K562 (cell line): ENCODE measurements at regions not wholly inside any gene's neighbourhood (a gene's known extent, or its start where the extent isn't known, plus 50 kb on each side); places are given as distances from the start of the nearest gene placed in this dataset.

Experiments used
- ATAC-seq: fragments of 200-7000 bp; cut with Tn5 transposase; 3 replicates; pipeline ENCODE4 v1.9.1; 2020; ENCODE audit warnings: moderate library complexity
- BruUV-seq: library from RNA; stranded (reverse); fragments of 400-500 nt; replicated peaks from 2 replicates; lab custom pipeline; 2021; lab: Mats Ljungman, UMichigan
- CTCF ChIA-PET: fragments of 300-600 bp; formaldehyde crosslinking; extraction: SDS; loops from one replicate; lab custom pipeline; 2021; ENCODE audit warnings: low intra/inter-chr PET ratio; lab: Yijun Ruan, JAX
- POLR2A ChIA-PET: fragments of 300-600, 350-650 bp; sonication (Branson Sonifier 250); formaldehyde crosslinking; extraction: SDS; loops from one replicate; lab custom pipeline; 2021; ENCODE audit warnings: antibody characterized with exemption, inconsistent platforms; lab: Yijun Ruan, JAX
- DNase-seq, 4 experiments: peaks; one replicate each; pipeline versions ENCODE4 v3.0.0 to v3.0.0-alpha.2; 2011 to 2018; ENCODE audit warnings: low spot score in 3 of 4, mixed read lengths in 3 of 4; ENCODE audit errors: extremely low read depth in 1 of 4
- FAIRE-seq: peaks from 2 replicates; lab custom pipeline; 2011; peaks lifted over from hg19 to GRCh38; lab: Jason Lieb, UNC
- H2AFZ ChIP-seq: 2 replicates; pipeline ENCODE4 v1.6.0; 2011; ENCODE audit warnings: low read depth, low read length, control low read depth, inconsistent platforms
- H3K27ac ChIP-seq: fragments of 200-600 bp; 3 replicates; pipeline ENCODE4 v1.8.0; 2011; ENCODE audit warnings: low read depth, mild to moderate bottlenecking, control low read depth, inconsistent platforms, low read length, moderate library complexity, mixed read lengths; ENCODE audit errors: extremely low read depth
- H3K27me3 ChIP-seq, 2 experiments: fragments of 300-600 bp in 1 of 2; 2 replicates in 1 of 2; 3 replicates in 1 of 2; pipeline versions ENCODE4 v1.6.0 to v1.8.0; 2011; ENCODE audit warnings: inconsistent platforms in 2 of 2, low read length in 2 of 2, mild to moderate bottlenecking in 1 of 2, mixed read lengths in 1 of 2, moderate library complexity in 1 of 2; ENCODE audit not compliant: control insufficient read depth in 2 of 2, insufficient read depth in 2 of 2
- H3K36me3 ChIP-seq: fragments of 300-600 bp; 3 replicates; pipeline ENCODE4 v1.8.0; 2011; ENCODE audit warnings: mild to moderate bottlenecking, low read length, inconsistent platforms; ENCODE audit not compliant: control insufficient read depth, insufficient read depth
- H3K4me1 ChIP-seq, 2 experiments: fragments of 200-600 bp in 1 of 2; replicated peaks in 1 of 2; 2 replicates in 1 of 2; 3 replicates in 1 of 2; pipeline versions ENCODE4 v1.5.1 to v1.8.0; 2011; ENCODE audit warnings: inconsistent platforms in 2 of 2, low read length in 2 of 2, mild to moderate bottlenecking in 1 of 2, mixed read lengths in 1 of 2, moderate library complexity in 1 of 2; ENCODE audit not compliant: control insufficient read depth in 2 of 2, insufficient read depth in 2 of 2
- H3K4me2 ChIP-seq: 2 replicates; pipeline ENCODE4 v1.6.1; 2011; ENCODE audit warnings: low read length, control low read depth, inconsistent platforms, mixed read lengths; ENCODE audit not compliant: insufficient read depth
- H3K4me3 ChIP-seq: fragments of 200-600 bp; sonication (generic), shearing (Covaris generic); 2 replicates; pipeline ENCODE4 v1.5.1; 2016; ENCODE audit warnings: control low read depth, inconsistent platforms
- H3K79me2 ChIP-seq: fragments of 200-600 bp; 3 replicates; pipeline ENCODE4 v1.8.0; 2011; ENCODE audit warnings: low read length, inconsistent platforms; ENCODE audit not compliant: control insufficient read depth, insufficient read depth
- H3K9ac ChIP-seq, 2 experiments: 2 replicates each; pipeline versions ENCODE4 v1.6.0 to v1.6.1; 2011; ENCODE audit warnings: low read depth in 2 of 2, low read length in 2 of 2, control low read depth in 1 of 2, inconsistent platforms in 1 of 2, mild to moderate bottlenecking in 1 of 2, mixed read lengths in 1 of 2; ENCODE audit not compliant: insufficient read depth in 1 of 2
- H3K9me1 ChIP-seq: one replicate; pipeline ENCODE4 v1.6.0; 2011; ENCODE audit warnings: inconsistent platforms, mild to moderate bottlenecking, low read length, moderate library complexity; ENCODE audit not compliant: control insufficient read depth, insufficient read depth
- H3K9me3 ChIP-seq: replicated peaks from 2 replicates; pipeline ENCODE4 v1.5.1; 2011; ENCODE audit warnings: low read depth, low read length, inconsistent platforms; ENCODE audit not compliant: control insufficient read depth, insufficient read depth
- H4K20me1 ChIP-seq: replicated peaks from 2 replicates; pipeline ENCODE4 v1.6.1; 2011; ENCODE audit warnings: low read length, inconsistent platforms, mixed read lengths; ENCODE audit not compliant: control insufficient read depth, insufficient read depth
- ASH1L ChIP-seq: fragments of 450-650 bp; IDR thresholded peaks from 2 replicates; pipeline ENCODE4 v1.6.1; 2018; ENCODE audit warnings: borderline replicate concordance, mild to moderate bottlenecking, low read depth; ENCODE audit not compliant: partially characterized antibody
- DNMT1 ChIP-seq: fragments of 450-650 bp; IDR thresholded peaks from 2 replicates; pipeline ENCODE4 v1.6.1; 2016; ENCODE audit warnings: antibody characterized with exemption, mild to moderate bottlenecking
- EHMT2 ChIP-seq: fragments of 450-650 bp; IDR thresholded peaks from 2 replicates; pipeline ENCODE4 v1.6.1; 2018; ENCODE audit warnings: antibody characterized with exemption
- HNRNPUL1 ChIP-seq: fragments of 200-400 bp; formaldehyde crosslinking; IDR thresholded peaks from 2 replicates; pipeline ENCODE4 v1.6.1; 2017; ENCODE audit warnings: low read length
- NBN ChIP-seq: fragments of 450-650 bp; IDR thresholded peaks from 2 replicates; pipeline ENCODE4 v1.6.1; 2016; ENCODE audit warnings: low read depth, mild to moderate bottlenecking
- NELFE ChIP-seq: IDR thresholded peaks from 2 replicates; pipeline ENCODE4 v1.6.1; 2011; ENCODE audit warnings: mild to moderate bottlenecking; ENCODE audit not compliant: insufficient read depth, insufficient read length
- SIN3B ChIP-seq: fragments of 450-650 bp; IDR thresholded peaks from 2 replicates; pipeline ENCODE4 v1.6.1; 2017; ENCODE audit warnings: low read depth, mild to moderate bottlenecking, moderate library complexity
- SMAD4 ChIP-seq: fragments of 250-450 bp; sonication (Bioruptor Pico); conservative IDR thresholded peaks from 2 replicates; pipeline ENCODE4 v1.8.0; 2021; ENCODE audit warnings: inconsistent platforms, mild to moderate bottlenecking, moderate library complexity
- ZBTB2 ChIP-seq: fragments of 450-650 bp; IDR thresholded peaks from 2 replicates; pipeline ENCODE4 v1.6.1; 2016; ENCODE audit warnings: antibody characterized with exemption
- ZKSCAN8 ChIP-seq: fragments of 200-800 bp; sonication (Bioruptor generic); IDR thresholded peaks from 2 replicates; pipeline ENCODE4 v1.6.1; 2016; ENCODE audit warnings: missing genetic modification characterization, missing compliant biosample characterization
- ZNF134 ChIP-seq: fragments of 250-450 bp; sonication (Bioruptor Pico); conservative IDR thresholded peaks from 2 replicates; pipeline ENCODE4 v1.4.0; 2020
- ZNF217 ChIP-seq: sonication (generic); formaldehyde crosslinking; IDR thresholded peaks from 2 replicates; pipeline ENCODE4 v1.8.0; 2022; ENCODE audit warnings: mild to moderate bottlenecking, missing genetic modification reagents
- ZNF586 ChIP-seq: fragments of 450-650 bp; formaldehyde crosslinking; conservative IDR thresholded peaks from 2 replicates; pipeline ENCODE4 v1.4.0; 2020; ENCODE audit warnings: mild to moderate bottlenecking, moderate library complexity
- ZZZ3 ChIP-seq: fragments of 450-650 bp; IDR thresholded peaks from 2 replicates; pipeline ENCODE4 v1.6.1; 2016; ENCODE audit warnings: antibody characterized with exemption, mild to moderate bottlenecking, moderate library complexity
- WGBS: fragments of 100-300 bp; shearing (Covaris generic); methylation state at CpG from one replicate; pipeline ENCODE4 v1.1.6; 2016; ENCODE audit warnings: low coverage, mixed read lengths; ENCODE audit not compliant: insufficient coverage; ENCODE audit errors: missing lambda C conversion rate; 5-methylcytosine and 5-hydroxymethylcytosine counted together
- in situ Hi-C: fragments of 300-500 bp; cut with MboI; formaldehyde crosslinking; loops from 4 replicates; pipeline ENCODE4 v1.15.0; 2018; ENCODE audit warnings: inconsistent platforms, mixed read lengths
- intact Hi-C: fragments of 100-400 bp; cut with micrococcal nuclease; formaldehyde crosslinking; loops from 2 replicates; pipeline ENCODE4 v1.14.2; 2022
- TF ChIP-seq, protein P1 (sequence below), 3 experiments: fragments of 200-800 bp in 1 of 3; sonication (Bioruptor generic) in 1 of 3; sonication (generic) in 1 of 3; formaldehyde crosslinking in 1 of 3; IDR thresholded peaks; 2 replicates each; pipeline versions ENCODE4 v1.6.1 to v1.8.0; 2016 to 2022; ENCODE audit warnings: mild to moderate bottlenecking in 2 of 3, missing compliant biosample characterization in 2 of 3, missing genetic modification characterization in 2 of 3, missing genetic modification reagents in 1 of 3
- TF ChIP-seq, protein P2 (sequence below): fragments of 250-450 bp; sonication (Bioruptor Pico); IDR thresholded peaks from 2 replicates; pipeline ENCODE4 v1.8.0; 2021; ENCODE audit warnings: moderate library complexity, mild to moderate bottlenecking, inconsistent platforms
- TF ChIP-seq, protein P3 (sequence below): IDR thresholded peaks from 2 replicates; pipeline ENCODE4 v1.6.1; 2014; ENCODE audit warnings: antibody characterized with exemption

GRCh38 chr12:25655702-25656101, 102.6 kb upstream of the LMNTD1 start:
- Histone ChIP-seq H3K4me1 (no peaks in the 10 kb centered on the region), H3K9ac (no peak overlapping the region), H3K79me2 (no peaks in the 10 kb centered on the region), H3K27ac (no peak overlapping the region), H3K9me1 (no peaks in the 10 kb centered on the region), H2AFZ (no peak overlapping the region), H3K27me3 (peaks cover 0 to 4% of the 10 kb centered on the region in 2 experiments; a peak in 2 of 5 replicates), H3K36me3 (no peaks in the 10 kb centered on the region), H4K20me1 (no peaks in the 10 kb centered on the region), H3K4me3 (no peak overlapping the region), H3K4me2 (no peak overlapping the region), H3K9me3 (no peaks in the 10 kb centered on the region)
- FAIRE-seq (no peak), ATAC-seq (no peak), DNase-seq (no peak)
- ChIA-PET CTCF (no interaction called here), POLR2A (interaction anchor here (0.5 kb wide), 1 partner anchor 49 kb away, joined by 3 read pairs; no protein-coding TSS in a partner anchor)
- in situ Hi-C loops (no loop called here), intact Hi-C loops (no loop called here)
- BruUV-seq = no TSS peak
- WGBS = 3% methylated on average over 5 of the region's 5 CpGs
- TF ChIP-seq, protein P1, sequence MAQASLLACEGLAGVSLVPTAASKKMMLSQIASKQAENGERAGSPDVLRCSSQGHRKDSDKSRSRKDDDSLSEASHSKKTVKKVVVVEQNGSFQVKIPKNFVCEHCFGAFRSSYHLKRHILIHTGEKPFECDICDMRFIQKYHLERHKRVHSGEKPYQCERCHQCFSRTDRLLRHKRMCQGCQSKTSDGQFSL (CRISPR knock-in tag; IDR thresholded peaks at IDR 0.05) = no peak
- TF ChIP-seq, protein P1 (tag; IDR thresholded peaks at IDR 0.05) = no peak
- TF ChIP-seq ASH1L (no peak), EHMT2 (no peak), HNRNPUL1 (no peak), SIN3B (no peak), ZBTB2 (no peak), ZZZ3 (no peak), SMAD4 (CRISPR knock-in tag) (no peak), DNMT1 (no peak), NBN (no peak), ZKSCAN8 (CRISPR knock-in tag) (no peak), NELFE (no peak), ZNF134 (no peak), ZNF217 (CRISPR knock-in tag) (no peak), ZNF586 (no peak)
- TF ChIP-seq, protein P2, sequence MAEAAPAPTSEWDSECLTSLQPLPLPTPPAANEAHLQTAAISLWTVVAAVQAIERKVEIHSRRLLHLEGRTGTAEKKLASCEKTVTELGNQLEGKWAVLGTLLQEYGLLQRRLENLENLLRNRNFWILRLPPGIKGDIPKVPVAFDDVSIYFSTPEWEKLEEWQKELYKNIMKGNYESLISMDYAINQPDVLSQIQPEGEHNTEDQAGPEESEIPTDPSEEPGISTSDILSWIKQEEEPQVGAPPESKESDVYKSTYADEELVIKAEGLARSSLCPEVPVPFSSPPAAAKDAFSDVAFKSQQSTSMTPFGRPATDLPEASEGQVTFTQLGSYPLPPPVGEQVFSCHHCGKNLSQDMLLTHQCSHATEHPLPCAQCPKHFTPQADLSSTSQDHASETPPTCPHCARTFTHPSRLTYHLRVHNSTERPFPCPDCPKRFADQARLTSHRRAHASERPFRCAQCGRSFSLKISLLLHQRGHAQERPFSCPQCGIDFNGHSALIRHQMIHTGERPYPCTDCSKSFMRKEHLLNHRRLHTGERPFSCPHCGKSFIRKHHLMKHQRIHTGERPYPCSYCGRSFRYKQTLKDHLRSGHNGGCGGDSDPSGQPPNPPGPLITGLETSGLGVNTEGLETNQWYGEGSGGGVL = no peak
- TF ChIP-seq, protein P3, sequence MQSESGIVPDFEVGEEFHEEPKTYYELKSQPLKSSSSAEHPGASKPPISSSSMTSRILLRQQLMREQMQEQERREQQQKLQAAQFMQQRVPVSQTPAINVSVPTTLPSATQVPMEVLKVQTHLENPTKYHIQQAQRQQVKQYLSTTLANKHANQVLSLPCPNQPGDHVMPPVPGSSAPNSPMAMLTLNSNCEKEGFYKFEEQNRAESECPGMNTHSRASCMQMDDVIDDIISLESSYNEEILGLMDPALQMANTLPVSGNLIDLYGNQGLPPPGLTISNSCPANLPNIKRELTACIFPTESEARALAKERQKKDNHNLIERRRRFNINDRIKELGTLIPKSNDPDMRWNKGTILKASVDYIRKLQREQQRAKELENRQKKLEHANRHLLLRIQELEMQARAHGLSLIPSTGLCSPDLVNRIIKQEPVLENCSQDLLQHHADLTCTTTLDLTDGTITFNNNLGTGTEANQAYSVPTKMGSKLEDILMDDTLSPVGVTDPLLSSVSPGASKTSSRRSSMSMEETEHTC = no peak
